ENCODE measurements at regions not wholly inside any gene's neighbourhood (a gene's known extent, or its start where the extent isn't known, plus 50 kb on each side); places are given as distances from the start of the nearest gene placed in this dataset.

GRCh38 chr1:198042168-198042567 is 114.6 kb upstream of the NEK7 start:
- Histone ChIP-seq H3K27me3 (ENCODE audit: control insufficient read depth in 2 of 2, insufficient read depth in 2 of 2, low read length in 2 of 2) (no peaks in the 10 kb centered on the region), H3K9me3 (replicated peaks; ENCODE audit: control insufficient read depth, insufficient read depth, low read length) (no peaks in the 10 kb centered on the region), H3K36me3 (ENCODE audit: control insufficient read depth in 2 of 2, extremely low read depth in 1 of 2, insufficient read depth in 2 of 2, low read length in 2 of 2) (no peaks in the 10 kb centered on the region), H2AFZ (ENCODE audit: low read depth, low read length) (no peak overlapping the region), H4K20me1 (replicated peaks; ENCODE audit: control insufficient read depth, extremely low read depth, insufficient read depth, low read length) (no peaks in the 10 kb centered on the region), H3K9ac (replicated peaks; ENCODE audit: extremely low read depth, insufficient read depth, low read length) (no peak overlapping the region), H3K4me2 (ENCODE audit: insufficient read depth, low read length) (no peak overlapping the region), H3K79me2 (ENCODE audit: control insufficient read depth, insufficient read depth, low read length) (no peaks in the 10 kb centered on the region), H3K9me1 (replicated peaks; ENCODE audit: control insufficient read depth, extremely low read depth, insufficient read depth, low read length) (no peaks in the 10 kb centered on the region), H3K4me3 (replicated peaks in 1 of 3; ENCODE audit: insufficient read depth in 1 of 3, low read depth in 1 of 3, low read length in 3 of 3) (no peak overlapping the region), H3K27ac (ENCODE audit: insufficient read depth, low read depth, low read length) (no peak overlapping the region), H3K4me1 (ENCODE audit: control insufficient read depth, extremely low read depth, insufficient read depth, low read length) (no peaks in the 10 kb centered on the region)
- FAIRE-seq = no peak
- no peak for DNase-seq (ENCODE audit: low read depth, low spot score)
- POLR2A ChIA-PET = no interaction called here
- BruUV-seq (replicated peaks) = no TSS peak
- intact Hi-C loops (cut with micrococcal nuclease) = no loop called here
- TF ChIP-seq FOS (IDR thresholded peaks at IDR 0.05; ENCODE audit: borderline replicate concordance, insufficient read depth, low read length) = no peak
- no peak for TF ChIP-seq POLR2AphosphoS5 (IDR thresholded peaks at IDR 0.05; ENCODE audit: insufficient read depth, low read depth, low read length)
- no peak for TF ChIP-seq GATA2 (IDR thresholded peaks at IDR 0.05; ENCODE audit: insufficient read depth, insufficient read length, low read depth, low read length)
- no peak for TF ChIP-seq MYC (IDR thresholded peaks at IDR 0.05; ENCODE audit: low read depth, low read length)
- TF ChIP-seq JUN (IDR thresholded peaks at IDR 0.05; ENCODE audit: borderline replicate concordance, insufficient read depth, insufficient read length, low read depth) = no peak
- TF ChIP-seq, protein P1, sequence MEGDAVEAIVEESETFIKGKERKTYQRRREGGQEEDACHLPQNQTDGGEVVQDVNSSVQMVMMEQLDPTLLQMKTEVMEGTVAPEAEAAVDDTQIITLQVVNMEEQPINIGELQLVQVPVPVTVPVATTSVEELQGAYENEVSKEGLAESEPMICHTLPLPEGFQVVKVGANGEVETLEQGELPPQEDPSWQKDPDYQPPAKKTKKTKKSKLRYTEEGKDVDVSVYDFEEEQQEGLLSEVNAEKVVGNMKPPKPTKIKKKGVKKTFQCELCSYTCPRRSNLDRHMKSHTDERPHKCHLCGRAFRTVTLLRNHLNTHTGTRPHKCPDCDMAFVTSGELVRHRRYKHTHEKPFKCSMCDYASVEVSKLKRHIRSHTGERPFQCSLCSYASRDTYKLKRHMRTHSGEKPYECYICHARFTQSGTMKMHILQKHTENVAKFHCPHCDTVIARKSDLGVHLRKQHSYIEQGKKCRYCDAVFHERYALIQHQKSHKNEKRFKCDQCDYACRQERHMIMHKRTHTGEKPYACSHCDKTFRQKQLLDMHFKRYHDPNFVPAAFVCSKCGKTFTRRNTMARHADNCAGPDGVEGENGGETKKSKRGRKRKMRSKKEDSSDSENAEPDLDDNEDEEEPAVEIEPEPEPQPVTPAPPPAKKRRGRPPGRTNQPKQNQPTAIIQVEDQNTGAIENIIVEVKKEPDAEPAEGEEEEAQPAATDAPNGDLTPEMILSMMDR (IDR thresholded peaks at IDR 0.05; ENCODE audit: extremely low read depth in 1 of 2, insufficient read depth in 1 of 2, low read depth in 1 of 2, low read length in 2 of 2) = no peak
- TF ChIP-seq EZH2 (IDR thresholded peaks at IDR 0.05; ENCODE audit: borderline replicate concordance, low read depth, low read length, severe bottlenecking) = no peak
- no peak for TF ChIP-seq POLR2A (IDR thresholded peaks at IDR 0.05; ENCODE audit: low read depth, low read length)
- no peak for TF ChIP-seq MAX (IDR thresholded peaks at IDR 0.05; ENCODE audit: insufficient read depth, insufficient read length)
- CTCF ChIA-PET = interaction anchor here (1.0 kb wide), 1 partner anchor 15 kb away, joined by 4 read pairs; no protein-coding TSS in a partner anchor
- dilution Hi-C loops (cut with MboI; ENCODE audit: extremely low pct_ligation_motif_present, low sequenced_read_pairs) = no loop called here
